HG03066 (cell line): ENCODE measurements at regions not wholly inside any gene's neighbourhood (a gene's known extent, or its start where the extent isn't known, plus 50 kb on each side); places are given as distances from the start of the nearest gene placed in this dataset.

Experiments used
- ATAC-seq: cut with Tn5 transposase; IDR thresholded peaks from one replicate; pipeline ENCODE4 v1.9.1; 2021; ENCODE audit warnings: low read depth; ENCODE audit not compliant: unreplicated experiment

GRCh38 chr3:56874269-56874668 is 72.5 kb upstream of the ARHGEF3 start:
- no peak for ATAC-seq

- ATAC-seq: no peak
Measured at GRCh38 chr3:56870436-56870835, 68.7 kb upstream of the ARHGEF3 start.

- no peak for ATAC-seq
Measured at GRCh38 chr3:56869157-56869889, 67.6 kb upstream of the ARHGEF3 start.

GRCh38 chr3:56868706-56869105 is 67.0 kb upstream of the ARHGEF3 start:
- no peak for ATAC-seq

GRCh38 chr3:56867671-56868070 is 65.9 kb upstream of the ARHGEF3 start:
- no peak for ATAC-seq

- no peak for ATAC-seq
Measured at GRCh38 chr3:56864918-56865524, 63.3 kb upstream of the ARHGEF3 start.

GRCh38 chr3:56864090-56864489 is 62.3 kb upstream of the ARHGEF3 start:
- no peak for ATAC-seq

GRCh38 chr3:56862352-56863062 is 60.8 kb upstream of the ARHGEF3 start:
- no peak for ATAC-seq

GRCh38 chr3:56861511-56861910 is 59.8 kb upstream of the ARHGEF3 start:
- no peak for ATAC-seq

GRCh38 chr3:56860939-56861338 is 59.2 kb upstream of the ARHGEF3 start:
- ATAC-seq: no peak

GRCh38 chr3:56860351-56860750 is 58.6 kb upstream of the ARHGEF3 start:
- ATAC-seq: no peak

- no peak for ATAC-seq
Measured at GRCh38 chr3:56858331-56858730, 56.6 kb upstream of the ARHGEF3 start.

GRCh38 chr3:56857178-56857577 is 55.4 kb upstream of the ARHGEF3 start:
- ATAC-seq: no peak

GRCh38 chr3:56856752-56857151 is 55.0 kb upstream of the ARHGEF3 start:
- ATAC-seq: no peak

- no peak for ATAC-seq
Measured at GRCh38 chr3:56855856-56856512, 54.2 kb upstream of the ARHGEF3 start.

GRCh38 chr3:56854856-56855611 is 53.3 kb upstream of the ARHGEF3 start:
- ATAC-seq: no peak

GRCh38 chr3:56851966-56852884 is 50.5 kb upstream of the ARHGEF3 start:
- ATAC-seq: no peak
